Liver (tissue), 8 donors: ENCODE measurements at regions not wholly inside any gene's neighbourhood (a gene's known extent, or its start where the extent isn't known, plus 50 kb on each side); places are given as distances from the start of the nearest gene placed in this dataset.

Experiments
- DNase-seq: peaks from one replicate; pipeline ENCODE4 v3.0.0-alpha.2; 2017; ENCODE audit warnings: low spot score
- H3K27ac ChIP-seq, 2 donors: one replicate each; pipeline ENCODE4 v1.7.0; 2013; ENCODE audit warnings: inconsistent platforms in 2 of 2, low read length in 2 of 2, control low read depth in 1 of 2, low read depth in 1 of 2, mild to moderate bottlenecking in 1 of 2
- H3K27me3 ChIP-seq, 4 donors: one replicate each; pipeline versions ENCODE4 v1.6.1 to v1.7.0; 2013; ENCODE audit warnings: low read length in 3 of 4, inconsistent platforms in 1 of 4, mild to moderate bottlenecking in 1 of 4, moderate library complexity in 1 of 4; ENCODE audit not compliant: control insufficient read depth in 4 of 4, insufficient read depth in 4 of 4
- H3K36me3 ChIP-seq, 4 donors: one replicate each; pipeline versions ENCODE4 v1.6.1 to v1.7.0; 2013; ENCODE audit warnings: low read length in 3 of 4, mild to moderate bottlenecking in 3 of 4, low read depth in 1 of 4, moderate library complexity in 1 of 4; ENCODE audit not compliant: control insufficient read depth in 4 of 4, insufficient read depth in 3 of 4
- H3K4me1 ChIP-seq, 4 donors: one replicate each; pipeline versions ENCODE4 v1.6.1 to v1.7.0; 2013; ENCODE audit warnings: low read length in 3 of 4, mild to moderate bottlenecking in 3 of 4, moderate library complexity in 1 of 4; ENCODE audit not compliant: control insufficient read depth in 4 of 4, insufficient read depth in 4 of 4
- H3K4me3 ChIP-seq, 3 donors: one replicate each; pipeline versions ENCODE4 v1.6.1 to v1.7.0; 2013; ENCODE audit warnings: low read length in 3 of 3, control low read depth in 1 of 3, low read depth in 1 of 3, mild to moderate bottlenecking in 1 of 3
- H3K9ac ChIP-seq, 2 donors: one replicate each; pipeline ENCODE4 v1.7.0; 2013; ENCODE audit warnings: low read length in 2 of 2, mild to moderate bottlenecking in 2 of 2, moderate library complexity in 2 of 2, control low read depth in 1 of 2, low read depth in 1 of 2
- H3K9me3 ChIP-seq, 4 donors: one replicate each; pipeline versions ENCODE4 v1.6.1 to v1.7.0; 2013; ENCODE audit warnings: low read length in 3 of 4; ENCODE audit not compliant: control insufficient read depth in 4 of 4
- EGR1 ChIP-seq, 2 donors: IDR thresholded peaks; 2 replicates each; pipeline ENCODE4 v1.6.1; 2016 to 2018; ENCODE audit warnings: antibody characterized with exemption in 2 of 2, low read depth in 2 of 2
- FOXA1 ChIP-seq: IDR thresholded peaks from 2 replicates; pipeline ENCODE4 v1.6.1; 2016; ENCODE audit warnings: antibody characterized with exemption
- FOXA2 ChIP-seq: IDR thresholded peaks from 2 replicates; pipeline ENCODE4 v1.6.1; 2016; ENCODE audit warnings: antibody characterized with exemption
- HNF4G ChIP-seq: IDR thresholded peaks from 2 replicates; pipeline ENCODE4 v1.6.1; 2016; ENCODE audit warnings: antibody characterized with exemption
- JUND ChIP-seq, 2 donors: IDR thresholded peaks; 2 replicates each; pipeline ENCODE4 v1.6.1; 2016; ENCODE audit warnings: antibody characterized with exemption in 2 of 2
- NR2F2 ChIP-seq: IDR thresholded peaks from 2 replicates; pipeline ENCODE4 v1.6.1; 2016; ENCODE audit warnings: antibody characterized with exemption
- RXRA ChIP-seq, 2 donors: IDR thresholded peaks; 2 replicates each; pipeline ENCODE4 v1.6.1; 2017 to 2018; ENCODE audit warnings: antibody characterized with exemption in 2 of 2, mild to moderate bottlenecking in 1 of 2
- SP1 ChIP-seq: IDR thresholded peaks from 2 replicates; pipeline ENCODE4 v1.6.1; 2018; ENCODE audit warnings: antibody characterized with exemption, mild to moderate bottlenecking
- TAF1 ChIP-seq: conservative IDR thresholded peaks from 2 replicates; pipeline ENCODE4 v1.6.1; 2016; ENCODE audit warnings: antibody characterized with exemption, mild to moderate bottlenecking
- YY1 ChIP-seq: IDR thresholded peaks from 2 replicates; pipeline ENCODE4 v1.6.1; 2016; ENCODE audit warnings: antibody characterized with exemption, mild to moderate bottlenecking
- WGBS: extraction: QIAGEN DNeasy Blood & Tissue Kit; methylation state at CpG from one replicate; pipeline ENCODE4 v1.1.7; 2013; 5-methylcytosine and 5-hydroxymethylcytosine counted together
- TF ChIP-seq, protein P1 (sequence below): IDR thresholded peaks from 2 replicates; pipeline ENCODE4 v1.6.1; 2016; ENCODE audit warnings: antibody characterized with exemption
- TF ChIP-seq, protein P2 (sequence below): IDR thresholded peaks from 2 replicates; pipeline ENCODE4 v1.6.1; 2016; ENCODE audit warnings: antibody characterized with exemption
- TF ChIP-seq, protein P3 (sequence below): fragments of 150-350 bp; IDR thresholded peaks from 2 replicates; pipeline ENCODE4 v1.5.1; 2017; ENCODE audit warnings: improper control_type of control experiment, low read depth, low read length; ENCODE audit not compliant: missing input control
- TF ChIP-seq, protein P4 (sequence below): IDR thresholded peaks from 2 replicates; pipeline ENCODE4 v1.6.1; 2016; ENCODE audit warnings: antibody characterized with exemption
- donor health status: healthy.
- donor health status: healthy.
- donor health status: healthy.
- donor health status: healthy.
- donor health status: healthy.

DNA sequence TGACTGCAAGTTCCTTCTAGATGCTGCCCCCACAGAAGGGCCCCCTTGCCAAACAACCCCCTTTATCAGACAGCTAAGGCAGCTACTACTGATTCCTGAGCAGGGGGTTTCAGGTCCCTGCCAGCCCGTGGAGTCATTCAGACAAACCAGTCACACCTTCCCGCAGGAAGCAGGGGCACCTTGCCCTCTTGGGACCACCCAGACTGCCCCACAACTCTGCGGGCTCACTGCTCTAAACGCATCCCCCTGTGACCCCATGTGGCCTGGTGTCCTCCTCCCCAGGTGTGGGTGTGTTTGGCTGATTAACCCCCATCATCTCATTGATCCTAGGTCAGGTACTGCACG lies 298.9 kb downstream of the TCERG1L start:
- no peaks in the 10 kb centered on the region for H3K4me1 ChIP-seq
- no peaks in the 10 kb centered on the region for H3K36me3 ChIP-seq
- 60% methylated on average over 5 of the region's 5 CpGs for WGBS
- H3K9me3 ChIP-seq, result no peaks in the 10 kb centered on the region
- TF ChIP-seq SP1 (no peak), TAF1 (no peak), JUND (IDR thresholded peaks at IDR 0.05) (no peak), NR2F2 (no peak), FOXA1 (no peak), EGR1 (IDR thresholded peaks at IDR 0.05; ENCODE audit: low read depth in 2 of 2) (no peak), RXRA (IDR thresholded peaks at IDR 0.05) (no peak), FOXA2 (no peak)
- TF ChIP-seq, protein P1, sequence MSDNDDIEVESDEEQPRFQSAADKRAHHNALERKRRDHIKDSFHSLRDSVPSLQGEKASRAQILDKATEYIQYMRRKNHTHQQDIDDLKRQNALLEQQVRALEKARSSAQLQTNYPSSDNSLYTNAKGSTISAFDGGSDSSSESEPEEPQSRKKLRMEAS, result no peak
- TF ChIP-seq, protein P2, sequence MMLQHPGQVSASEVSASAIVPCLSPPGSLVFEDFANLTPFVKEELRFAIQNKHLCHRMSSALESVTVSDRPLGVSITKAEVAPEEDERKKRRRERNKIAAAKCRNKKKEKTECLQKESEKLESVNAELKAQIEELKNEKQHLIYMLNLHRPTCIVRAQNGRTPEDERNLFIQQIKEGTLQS, result no peak
- TF ChIP-seq, protein P3, sequence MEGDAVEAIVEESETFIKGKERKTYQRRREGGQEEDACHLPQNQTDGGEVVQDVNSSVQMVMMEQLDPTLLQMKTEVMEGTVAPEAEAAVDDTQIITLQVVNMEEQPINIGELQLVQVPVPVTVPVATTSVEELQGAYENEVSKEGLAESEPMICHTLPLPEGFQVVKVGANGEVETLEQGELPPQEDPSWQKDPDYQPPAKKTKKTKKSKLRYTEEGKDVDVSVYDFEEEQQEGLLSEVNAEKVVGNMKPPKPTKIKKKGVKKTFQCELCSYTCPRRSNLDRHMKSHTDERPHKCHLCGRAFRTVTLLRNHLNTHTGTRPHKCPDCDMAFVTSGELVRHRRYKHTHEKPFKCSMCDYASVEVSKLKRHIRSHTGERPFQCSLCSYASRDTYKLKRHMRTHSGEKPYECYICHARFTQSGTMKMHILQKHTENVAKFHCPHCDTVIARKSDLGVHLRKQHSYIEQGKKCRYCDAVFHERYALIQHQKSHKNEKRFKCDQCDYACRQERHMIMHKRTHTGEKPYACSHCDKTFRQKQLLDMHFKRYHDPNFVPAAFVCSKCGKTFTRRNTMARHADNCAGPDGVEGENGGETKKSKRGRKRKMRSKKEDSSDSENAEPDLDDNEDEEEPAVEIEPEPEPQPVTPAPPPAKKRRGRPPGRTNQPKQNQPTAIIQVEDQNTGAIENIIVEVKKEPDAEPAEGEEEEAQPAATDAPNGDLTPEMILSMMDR, result no peak
- no peak for DNase-seq
- H3K27me3 ChIP-seq, result peaks cover 0 to 4% (median 0%) of the 10 kb centered on the region in 4 donors
- no peak overlapping the region for H3K4me3 ChIP-seq
- no peak overlapping the region for H3K9ac ChIP-seq
- H3K27ac ChIP-seq, result no peak overlapping the region

DNA sequence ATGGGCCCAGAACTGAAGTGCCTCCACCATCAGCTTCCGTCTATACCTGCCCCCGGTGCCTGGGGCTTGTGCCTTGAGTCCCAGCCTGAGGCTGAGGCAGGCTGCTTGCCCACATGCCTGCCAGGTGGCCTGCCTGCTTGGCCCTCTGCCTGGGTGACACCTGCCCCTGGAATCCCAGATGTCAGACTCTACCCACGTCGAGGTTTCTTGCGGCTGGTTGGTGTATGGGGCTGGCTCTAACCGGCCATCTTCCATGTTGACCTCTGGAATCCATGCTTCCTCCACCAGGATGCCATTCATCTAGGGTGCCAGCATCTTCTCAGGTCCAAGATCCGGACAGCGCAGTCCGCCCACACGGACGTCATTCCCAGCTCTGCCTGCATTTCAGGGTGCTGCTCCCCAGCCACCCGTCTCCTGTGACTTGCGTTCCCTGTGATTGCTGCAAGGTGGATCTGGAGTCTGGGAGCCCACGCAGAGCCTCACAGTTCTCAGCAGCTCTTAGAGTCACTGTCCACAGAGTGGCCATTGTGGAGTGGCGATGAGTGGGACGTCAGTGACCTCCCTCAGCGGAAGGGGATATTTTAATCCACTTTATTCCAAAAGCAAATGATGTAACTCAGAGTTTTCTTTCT lies 298.1 kb downstream of the TCERG1L start:
- Histone ChIP-seq H3K27me3 (peaks cover 0 to 4% (median 0%) of the 10 kb centered on the region in 4 donors), H3K9ac (no peak overlapping the region), H3K27ac (no peak overlapping the region), H3K36me3 (no peaks in the 10 kb centered on the region), H3K4me3 (no peak overlapping the region), H3K4me1 (no peaks in the 10 kb centered on the region), H3K9me3 (no peaks in the 10 kb centered on the region)
- TF ChIP-seq HNF4G, result no peak
- no peak for TF ChIP-seq YY1
- no peak for TF ChIP-seq FOXA2
- 89% methylated on average over 17 of the region's 17 CpGs for WGBS
- no peak for DNase-seq

DNA sequence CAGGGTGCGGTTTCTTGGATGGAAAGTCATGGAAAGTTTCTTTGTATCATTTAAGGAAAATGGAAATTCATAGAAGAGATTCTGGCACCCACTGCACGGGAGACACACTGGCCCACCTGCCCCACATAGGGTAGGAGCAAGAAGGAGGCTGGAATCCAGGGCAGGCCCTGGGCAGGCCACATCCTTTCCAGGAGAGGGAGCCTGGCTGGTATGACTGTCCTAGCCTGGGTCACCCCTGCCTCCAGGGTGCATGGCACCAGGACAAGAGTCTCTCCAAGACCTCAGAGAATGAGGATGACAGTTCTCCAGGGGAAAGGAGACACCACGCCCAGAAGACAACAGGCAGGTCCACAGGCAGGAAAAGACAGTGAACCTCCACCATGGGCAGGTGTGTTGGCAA lies 297.2 kb downstream of the TCERG1L start:
- no peak overlapping the region for H3K27ac ChIP-seq
- no peaks in the 10 kb centered on the region for H3K9me3 ChIP-seq
- no peak overlapping the region for H3K9ac ChIP-seq
- H3K36me3 ChIP-seq, result no peaks in the 10 kb centered on the region
- WGBS, result 72% methylated on average over 3 of the region's 3 CpGs
- TF ChIP-seq FOXA2 (no peak), JUND (IDR thresholded peaks at IDR 0.05) (no peak)
- TF ChIP-seq, protein P4, sequence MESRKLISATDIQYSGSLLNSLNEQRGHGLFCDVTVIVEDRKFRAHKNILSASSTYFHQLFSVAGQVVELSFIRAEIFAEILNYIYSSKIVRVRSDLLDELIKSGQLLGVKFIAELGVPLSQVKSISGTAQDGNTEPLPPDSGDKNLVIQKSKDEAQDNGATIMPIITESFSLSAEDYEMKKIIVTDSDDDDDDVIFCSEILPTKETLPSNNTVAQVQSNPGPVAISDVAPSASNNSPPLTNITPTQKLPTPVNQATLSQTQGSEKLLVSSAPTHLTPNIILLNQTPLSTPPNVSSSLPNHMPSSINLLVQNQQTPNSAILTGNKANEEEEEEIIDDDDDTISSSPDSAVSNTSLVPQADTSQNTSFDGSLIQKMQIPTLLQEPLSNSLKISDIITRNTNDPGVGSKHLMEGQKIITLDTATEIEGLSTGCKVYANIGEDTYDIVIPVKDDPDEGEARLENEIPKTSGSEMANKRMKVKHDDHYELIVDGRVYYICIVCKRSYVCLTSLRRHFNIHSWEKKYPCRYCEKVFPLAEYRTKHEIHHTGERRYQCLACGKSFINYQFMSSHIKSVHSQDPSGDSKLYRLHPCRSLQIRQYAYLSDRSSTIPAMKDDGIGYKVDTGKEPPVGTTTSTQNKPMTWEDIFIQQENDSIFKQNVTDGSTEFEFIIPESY, result no peak
- TF ChIP-seq, protein P1, result no peak
- DNase-seq, result no peak
- no peak overlapping the region for H3K4me3 ChIP-seq
- H3K4me1 ChIP-seq, result no peaks in the 10 kb centered on the region
- H3K27me3 ChIP-seq, result peaks cover 0 to 4% (median 0%) of the 10 kb centered on the region in 4 donors
